Neuronal stem cell (in vitro differentiated cells): ENCODE measurements at regions not wholly inside any gene's neighbourhood (a gene's known extent, or its start where the extent isn't known, plus 50 kb on each side); places are given as distances from the start of the nearest gene placed in this dataset.

Experiments used
- DNase-seq: peaks from one replicate; pipeline ENCODE4 v3.0.0-alpha.2; 2013; ENCODE audit warnings: low spot score
- H2AFZ ChIP-seq: one replicate; pipeline ENCODE4 v1.6.1; 2013; ENCODE audit warnings: mild to moderate bottlenecking, low read length, inconsistent platforms
- H2AK5ac ChIP-seq: 2 replicates; pipeline ENCODE4 v1.6.1; 2013; ENCODE audit warnings: low read depth, mild to moderate bottlenecking, inconsistent platforms, low read length, moderate library complexity, mixed read lengths
- H2BK120ac ChIP-seq: 2 replicates; pipeline ENCODE4 v1.6.1; 2013; ENCODE audit warnings: low read depth, mild to moderate bottlenecking, inconsistent platforms, low read length, moderate library complexity, mixed read lengths
- H2BK12ac ChIP-seq: one replicate; pipeline ENCODE4 v1.6.1; 2013; ENCODE audit warnings: low read length, inconsistent platforms
- H2BK15ac ChIP-seq: 2 replicates; pipeline ENCODE4 v1.6.1; 2013; ENCODE audit warnings: mild to moderate bottlenecking, low read length, inconsistent platforms, mixed read lengths
- H2BK5ac ChIP-seq: one replicate; pipeline ENCODE4 v1.6.1; 2013; ENCODE audit warnings: inconsistent platforms, mild to moderate bottlenecking, low read length, moderate library complexity
- H3K14ac ChIP-seq: one replicate; pipeline ENCODE4 v1.6.1; 2013; ENCODE audit warnings: low read length, inconsistent platforms
- H3K18ac ChIP-seq: 2 replicates; pipeline ENCODE4 v1.6.1; 2013; ENCODE audit warnings: low read length, inconsistent platforms
- H3K23ac ChIP-seq: 2 replicates; pipeline ENCODE4 v1.6.1; 2013; ENCODE audit warnings: low read depth, mild to moderate bottlenecking, mixed read lengths, low read length, inconsistent platforms; ENCODE audit not compliant: poor library complexity
- H3K27ac ChIP-seq: replicated peaks from 3 replicates; pipeline ENCODE4 v1.5.1; 2013; ENCODE audit warnings: low read length, inconsistent platforms
- H3K27me3 ChIP-seq, 3 experiments: 2 replicates each; pipeline ENCODE4 v1.6.1; 2013; ENCODE audit warnings: low read length in 3 of 3, mild to moderate bottlenecking in 2 of 3, inconsistent platforms in 1 of 3, low read depth in 1 of 3, mixed read lengths in 1 of 3, moderate library complexity in 1 of 3; ENCODE audit not compliant: control insufficient read depth in 3 of 3, insufficient read depth in 3 of 3
- H3K36me3 ChIP-seq, 2 donors: replicated peaks in 1 of 2; 2 replicates each; pipeline ENCODE4 v1.6.1; 2013; ENCODE audit warnings: low read length in 2 of 2; ENCODE audit not compliant: control insufficient read depth in 2 of 2, insufficient read depth in 2 of 2
- H3K4ac ChIP-seq: 2 replicates; pipeline ENCODE4 v1.6.1; 2013; ENCODE audit warnings: inconsistent platforms, mild to moderate bottlenecking, low read length, moderate library complexity
- H3K4me1 ChIP-seq, 2 donors: 1 replicate in 1 of 2; 2 replicates in 1 of 2; pipeline ENCODE4 v1.6.1; 2013; ENCODE audit warnings: low read length in 2 of 2, low read depth in 1 of 2; ENCODE audit not compliant: control insufficient read depth in 2 of 2, insufficient read depth in 1 of 2
- H3K4me2 ChIP-seq: one replicate; pipeline ENCODE4 v1.6.1; 2013; ENCODE audit warnings: mild to moderate bottlenecking, low read length, inconsistent platforms; ENCODE audit not compliant: insufficient read depth, poor library complexity, severe bottlenecking
- H3K4me3 ChIP-seq, 2 donors: 2 replicates each; pipeline ENCODE4 v1.5.1; 2013; ENCODE audit warnings: low read length in 2 of 2, mild to moderate bottlenecking in 2 of 2, inconsistent platforms in 1 of 2, moderate library complexity in 1 of 2
- H3K79me1 ChIP-seq: one replicate; pipeline ENCODE4 v1.6.1; 2013; ENCODE audit warnings: low read depth, mild to moderate bottlenecking, inconsistent platforms, low read length, moderate library complexity
- H3K9ac ChIP-seq: one replicate; pipeline ENCODE4 v1.6.1; 2013; ENCODE audit warnings: mild to moderate bottlenecking, low read depth, low read length, inconsistent platforms; ENCODE audit not compliant: poor library complexity
- H3K9me3 ChIP-seq, 2 donors: replicated peaks in 1 of 2; 2 replicates each; pipeline versions ENCODE3 to v1.6.1; 2013; ENCODE audit warnings: low read length in 2 of 2, mild to moderate bottlenecking in 2 of 2, inconsistent platforms in 1 of 2, low read depth in 1 of 2, mixed read lengths in 1 of 2, moderate library complexity in 1 of 2; ENCODE audit not compliant: control insufficient read depth in 2 of 2, insufficient read depth in 1 of 2
- H4K8ac ChIP-seq: one replicate; pipeline ENCODE4 v1.6.1; 2013; ENCODE audit warnings: low read depth, mild to moderate bottlenecking, inconsistent platforms, low read length, moderate library complexity
- H4K91ac ChIP-seq: one replicate; pipeline ENCODE4 v1.6.1; 2013; ENCODE audit warnings: low read length, low read depth, mild to moderate bottlenecking, inconsistent platforms; ENCODE audit not compliant: poor library complexity
- WGBS, 2 donors: extraction: QIAGEN DNeasy Blood & Tissue Kit; methylation state at CpG; one replicate each; pipeline ENCODE4 v1.1.7; 2013; ENCODE audit warnings: missing lambda C conversion rate in 2 of 2, mixed read lengths in 1 of 2; ENCODE audit not compliant: insufficient read length in 2 of 2, insufficient replicate concordance in 1 of 2; ENCODE audit errors: extremely low coverage in 2 of 2; 5-methylcytosine and 5-hydroxymethylcytosine counted together

- Histone ChIP-seq H3K4me3 (no peak overlapping the region), H2AFZ (no peak overlapping the region), H2BK15ac (no peak overlapping the region), H3K23ac (no peak overlapping the region), H3K14ac (no peak overlapping the region), H2AK5ac (no peak overlapping the region), H2BK5ac (peak overlapping the region; percentile 42), H3K27me3 (no peaks in the 10 kb centered on the region), H3K9ac (no peak overlapping the region), H3K79me1 (no peaks in the 10 kb centered on the region), H3K9me3 (peaks cover 5 to 13% of the 10 kb centered on the region in 2 donors), H3K4me2 (no peak overlapping the region), H4K8ac (no peak overlapping the region), H4K91ac (no peak overlapping the region), H3K18ac (no peak overlapping the region), H2BK12ac (no peak overlapping the region), H3K4ac (no peak overlapping the region), H3K4me1 (no peaks in the 10 kb centered on the region), H2BK120ac (no peak overlapping the region), H3K36me3 (no peaks in the 10 kb centered on the region), H3K27ac (no peak overlapping the region)
- no peak for DNase-seq
- WGBS, 2 donors, result no CpG with 5 or more reads among the region's 4 CpGs
Measured at GRCh38 chr22:34330432-34330831, 410.2 kb upstream of the LARGE1 start.

- no peak overlapping the region for H3K4me2 ChIP-seq
- H3K79me1 ChIP-seq, result no peaks in the 10 kb centered on the region
- no peak overlapping the region for H3K14ac ChIP-seq
- no peak overlapping the region for H2BK120ac ChIP-seq
- DNase-seq, result no peak
- H3K27me3 ChIP-seq, result no peaks in the 10 kb centered on the region
- no peak overlapping the region for H3K9ac ChIP-seq
- H2AFZ ChIP-seq, result no peak overlapping the region
- H2BK5ac ChIP-seq, result no peak overlapping the region
- WGBS, 2 donors, result no CpG with 5 or more reads among the region's 4 CpGs
- H3K27ac ChIP-seq, result no peak overlapping the region
- H3K4me3 ChIP-seq, result no peak overlapping the region
- no peak overlapping the region for H2BK15ac ChIP-seq
- H3K4me1 ChIP-seq, result no peaks in the 10 kb centered on the region
- no peak overlapping the region for H2AK5ac ChIP-seq
- no peak overlapping the region for H4K8ac ChIP-seq
- no peaks in the 10 kb centered on the region for H3K36me3 ChIP-seq
- no peak overlapping the region for H3K18ac ChIP-seq
- no peak overlapping the region for H4K91ac ChIP-seq
- peaks cover 5 to 17% of the 10 kb centered on the region in 2 donors for H3K9me3 ChIP-seq
- no peak overlapping the region for H2BK12ac ChIP-seq
- H3K4ac ChIP-seq, result no peak overlapping the region
- H3K23ac ChIP-seq, result no peak overlapping the region
Measured at GRCh38 chr22:34333285-34333684, 413.0 kb upstream of the LARGE1 start.

- Histone ChIP-seq H3K23ac (no peak overlapping the region), H2AFZ (no peak overlapping the region), H4K91ac (no peak overlapping the region), H3K9me3 (peaks cover 5 to 17% of the 10 kb centered on the region in 2 donors), H2AK5ac (no peak overlapping the region), H3K36me3 (no peaks in the 10 kb centered on the region), H3K18ac (no peak overlapping the region), H4K8ac (no peak overlapping the region), H2BK120ac (no peak overlapping the region), H2BK12ac (no peak overlapping the region), H3K4me3 (no peak overlapping the region), H3K4ac (no peak overlapping the region), H3K14ac (no peak overlapping the region), H3K9ac (no peak overlapping the region), H3K27me3 (no peaks in the 10 kb centered on the region), H3K27ac (no peak overlapping the region), H2BK5ac (no peak overlapping the region), H3K79me1 (no peaks in the 10 kb centered on the region), H3K4me2 (no peak overlapping the region), H2BK15ac (no peak overlapping the region), H3K4me1 (no peaks in the 10 kb centered on the region)
- WGBS, 2 donors, result no CpG with 5 or more reads among the region's 5 CpGs
- no peak for DNase-seq
Measured at GRCh38 chr22:34334893-34335292, 414.6 kb upstream of the LARGE1 start.

GRCh38 chr22:34344702-34345101, 424.4 kb upstream of the LARGE1 start:
- Histone ChIP-seq H2AFZ (no peak overlapping the region), H3K18ac (no peak overlapping the region), H3K4ac (no peak overlapping the region), H2AK5ac (no peak overlapping the region), H2BK120ac (no peak overlapping the region), H3K79me1 (no peaks in the 10 kb centered on the region), H3K36me3 (no peaks in the 10 kb centered on the region), H3K27me3 (no peaks in the 10 kb centered on the region), H3K27ac (no peak overlapping the region), H2BK5ac (no peak overlapping the region), H4K91ac (no peak overlapping the region), H2BK15ac (no peak overlapping the region), H3K4me3 (no peak overlapping the region), H3K14ac (no peak overlapping the region), H3K9me3 (no peaks in the 10 kb centered on the region), H4K8ac (no peak overlapping the region), H3K9ac (no peak overlapping the region), H3K4me2 (no peak overlapping the region), H2BK12ac (no peak overlapping the region), H3K23ac (no peak overlapping the region), H3K4me1 (no peaks in the 10 kb centered on the region)
- DNase-seq, result no peak
- WGBS, 2 donors, result no CpG with 5 or more reads among the region's 1 CpG
